SW480 (cell line): ENCODE measurements at regions not wholly inside any gene's neighbourhood (a gene's known extent, or its start where the extent isn't known, plus 50 kb on each side); places are given as distances from the start of the nearest gene placed in this dataset.

Experiments used
- DNase-seq: peaks from one replicate; pipeline ENCODE4 v3.0.0-alpha.2; 2016; ENCODE audit warnings: low spot score

GRCh38 chr3:21138085-21138484 is 612.9 kb downstream of the ZNF385D start:
- DNase-seq = no peak

GRCh38 chr3:21132896-21133295 is 618.1 kb downstream of the ZNF385D start:
- DNase-seq = no peak

GRCh38 chr3:21120826-21121225 is 630.2 kb downstream of the ZNF385D start:
- DNase-seq = no peak

GRCh38 chr3:21117370-21117769 is 633.6 kb downstream of the ZNF385D start:
- no peak for DNase-seq

GRCh38 chr3:21109056-21109455 is 642.0 kb downstream of the ZNF385D start:
- no peak for DNase-seq

GRCh38 chr3:21105784-21106183 is 645.2 kb downstream of the ZNF385D start:
- no peak for DNase-seq

- DNase-seq = no peak
Observed at GRCh38 chr3:21100656-21101359, 650.2 kb downstream of the ZNF385D start.

- no peak for DNase-seq
Observed at GRCh38 chr3:21094686-21095085, 656.3 kb downstream of the ZNF385D start.

- DNase-seq = no peak
Observed at GRCh38 chr3:21073561-21073960, 677.4 kb downstream of the ZNF385D start.

GRCh38 chr3:21067031-21067813 is 683.8 kb downstream of the ZNF385D start:
- DNase-seq = no peak

GRCh38 chr3:21062831-21063294 is 688.1 kb downstream of the ZNF385D start:
- DNase-seq = no peak

- no peak for DNase-seq
Observed at GRCh38 chr3:21059404-21059803, 691.6 kb downstream of the ZNF385D start.

GRCh38 chr3:21056293-21056692 is 694.7 kb downstream of the ZNF385D start:
- no peak for DNase-seq

GRCh38 chr3:21055015-21055414 is 696.0 kb downstream of the ZNF385D start:
- no peak for DNase-seq

GRCh38 chr3:21054064-21054463 is 696.9 kb downstream of the ZNF385D start:
- DNase-seq = no peak

- DNase-seq = no peak
Observed at GRCh38 chr3:21049334-21050062, 701.5 kb downstream of the ZNF385D start.

GRCh38 chr3:21043139-21043538 is 707.9 kb downstream of the ZNF385D start:
- no peak for DNase-seq

GRCh38 chr3:21042184-21042583 is 708.8 kb downstream of the ZNF385D start:
- no peak for DNase-seq

- no peak for DNase-seq
Observed at GRCh38 chr3:21041621-21042020, 709.4 kb downstream of the ZNF385D start.

GRCh38 chr3:21036888-21037287 is 714.1 kb downstream of the ZNF385D start:
- DNase-seq = no peak

GRCh38 chr3:21028412-21028811 is 722.6 kb downstream of the ZNF385D start:
- DNase-seq = no peak

- DNase-seq = no peak
Observed at GRCh38 chr3:21024563-21024962, 726.4 kb downstream of the ZNF385D start.

GRCh38 chr3:21020681-21021080 is 730.3 kb downstream of the ZNF385D start:
- DNase-seq = no peak
